ENCODE measurements at regions not wholly inside any gene's neighbourhood (a gene's known extent, or its start where the extent isn't known, plus 50 kb on each side); places are given as distances from the start of the nearest gene placed in this dataset.

- no peak overlapping the region for H3K4me3 ChIP-seq
- H3K27ac ChIP-seq, result no peak overlapping the region
- intact Hi-C loops (cut with DNase I), result no loop called here
- no peaks in the 10 kb centered on the region for H3K36me3 ChIP-seq (replicated peaks in 1 of 2)
- WGBS, 4 donors, result 48 to 82% (median 67%) methylated on average over 1 of the region's 1 CpG
- no peak for DNase-seq
- TF ChIP-seq CTCF (IDR thresholded peaks at IDR 0.05), result no peak
- no peak for TF ChIP-seq POLR2A (IDR thresholded peaks at IDR 0.05)
- no peaks in the 10 kb centered on the region for H3K9me3 ChIP-seq (replicated peaks in 1 of 3)
- no peaks in the 10 kb centered on the region for H3K27me3 ChIP-seq
- no peaks in the 10 kb centered on the region for H3K4me1 ChIP-seq (replicated peaks in 1 of 2)
Measured at GRCh38 chr10:113473011-113473410, 79.8 kb upstream of the HABP2 start.

- Histone ChIP-seq H3K36me3 (replicated peaks in 1 of 2) (no peaks in the 10 kb centered on the region), H3K4me1 (replicated peaks in 1 of 2) (no peaks in the 10 kb centered on the region), H3K9me3 (replicated peaks in 1 of 3) (no peaks in the 10 kb centered on the region), H3K27me3 (no peaks in the 10 kb centered on the region), H3K4me3 (no peak overlapping the region), H3K27ac (no peak overlapping the region)
- intact Hi-C loops (cut with DNase I), result no loop called here
- WGBS, 4 donors, result 78 to 88% (median 80%) methylated on average over 1 to 3 of the region's 3 CpGs
- no peak for DNase-seq
- TF ChIP-seq CTCF (IDR thresholded peaks at IDR 0.05) (no peak), POLR2A (IDR thresholded peaks at IDR 0.05) (no peak)
Measured at GRCh38 chr10:113473851-113474250, 79.0 kb upstream of the HABP2 start.

- Histone ChIP-seq H3K27ac (no peak overlapping the region), H3K9me3 (replicated peaks in 1 of 3) (peaks cover 0 to 6% (median 0%) of the 10 kb centered on the region in 3 donors), H3K36me3 (replicated peaks in 1 of 2) (no peaks in the 10 kb centered on the region), H3K27me3 (no peaks in the 10 kb centered on the region), H3K4me1 (replicated peaks in 1 of 2) (no peaks in the 10 kb centered on the region), H3K4me3 (no peak overlapping the region)
- intact Hi-C loops (cut with DNase I), result no loop called here
- no peak for DNase-seq
- TF ChIP-seq POLR2A (IDR thresholded peaks at IDR 0.05) (no peak), CTCF (IDR thresholded peaks at IDR 0.05) (no peak)
- WGBS, 4 donors, result 84 to 92% (median 86%) methylated on average over 2 of the region's 2 CpGs
Measured at GRCh38 chr10:113474752-113475151, 78.1 kb upstream of the HABP2 start.

GRCh38 chr10:113475381-113475807 is 77.5 kb upstream of the HABP2 start:
- Histone ChIP-seq H3K4me1 (replicated peaks in 1 of 2) (no peaks in the 10 kb centered on the region), H3K27me3 (no peaks in the 10 kb centered on the region), H3K9me3 (replicated peaks in 1 of 3) (peaks cover 0 to 12% (median 0%) of the 10 kb centered on the region in 3 donors), H3K4me3 (no peak overlapping the region), H3K36me3 (replicated peaks in 1 of 2) (no peaks in the 10 kb centered on the region), H3K27ac (no peak overlapping the region)
- TF ChIP-seq POLR2A (IDR thresholded peaks at IDR 0.05) (no peak), CTCF (IDR thresholded peaks at IDR 0.05) (no peak)
- intact Hi-C loops (cut with DNase I), result no loop called here
- no peak for DNase-seq
- 66 to 77% (median 76%) methylated on average over 4 of the region's 4 CpGs for WGBS, 4 donors
